Stomach (tissue), 8 donors: ENCODE measurements at regions not wholly inside any gene's neighbourhood (a gene's known extent, or its start where the extent isn't known, plus 50 kb on each side); places are given as distances from the start of the nearest gene placed in this dataset.

Source experiments
- DNase-seq, 2 donors: peaks; one replicate each; pipeline versions ENCODE4 v3.0.0 to v3.0.0-alpha.2; 2013 to 2019
- H3K27ac ChIP-seq, 5 donors: fragments of 200-600 bp in 4 of 5; sonication (generic) in 4 of 5; one replicate each; pipeline ENCODE4 v1.5.1; 2013 to 2019; ENCODE audit warnings: mild to moderate bottlenecking in 1 of 5, moderate library complexity in 1 of 5
- H3K27me3 ChIP-seq, 3 donors: fragments of 200-600 bp; sonication (generic); one replicate each; pipeline ENCODE4 v1.5.1; 2017 to 2019; ENCODE audit warnings: mixed run types in 1 of 3
- H3K36me3 ChIP-seq, 4 donors: fragments of 200-600 bp; sonication (generic); 1 replicate in 3 of 4; 2 replicates in 1 of 4; pipeline ENCODE4 v1.5.1; 2016 to 2019
- H3K4me1 ChIP-seq, 4 donors: fragments of 200-600 bp; sonication (generic); one replicate each; pipeline ENCODE4 v1.5.1; 2016 to 2019
- H3K4me3 ChIP-seq, 4 donors: fragments of 200-600 bp; sonication (generic) in 3 of 4; one replicate each; pipeline ENCODE4 v1.5.1; 2016 to 2019; ENCODE audit warnings: mild to moderate bottlenecking in 1 of 4
- H3K9me3 ChIP-seq, 4 donors: fragments of 200-600 bp; sonication (generic); one replicate each; pipeline ENCODE4 v1.5.1; 2016 to 2019
- EP300 ChIP-seq: sonication (generic); formaldehyde crosslinking; IDR thresholded peaks from one replicate; pipeline ENCODE4 v1.6.1; 2017; ENCODE audit warnings: antibody characterized with exemption
- POLR2A ChIP-seq, 4 donors: fragments of 450-650 bp; IDR thresholded peaks; one replicate each; pipeline ENCODE4 v1.6.1; 2016; ENCODE audit warnings: antibody characterized with exemption in 4 of 4, control low read depth in 2 of 4, mild to moderate bottlenecking in 1 of 4, moderate library complexity in 1 of 4
- POLR2AphosphoS5 ChIP-seq, 3 donors: sonication (generic); formaldehyde crosslinking; IDR thresholded peaks; one replicate each; pipeline ENCODE4 v1.6.1; 2016; ENCODE audit warnings: antibody characterized with exemption in 3 of 3
- WGBS, 5 donors: extraction: QIAGEN DNeasy Blood & Tissue Kit in 3 of 5; methylation state at CpG; one replicate each; pipeline versions ENCODE4 v1.1.5 to v1.1.7; 2013 to 2018; 5-methylcytosine and 5-hydroxymethylcytosine counted together
- intact Hi-C: fragments of 100-400 bp; cut with DNase I; formaldehyde crosslinking; loops from one replicate; pipeline ENCODE4 v1.15.1; 2023; ENCODE audit warnings: low total_unique reads
- TF ChIP-seq, protein P1 (sequence below), 7 experiments: fragments of 450-650 bp in 4 of 7; fragments of 200-600 bp in 3 of 7; sonication (generic) in 3 of 7; IDR thresholded peaks; one replicate each; pipeline ENCODE4 v1.5.1; 2016 to 2019; ENCODE audit warnings: antibody characterized with exemption in 7 of 7, control low read depth in 2 of 7, mild to moderate bottlenecking in 1 of 7
- donor health status: healthy with polysubstance abuse.
- donor health status: Bipolar disorder and iron deficiency.
- donor health status: healthy.

- TF ChIP-seq POLR2A (IDR thresholded peaks at IDR 0.05) (no peak), POLR2AphosphoS5 (IDR thresholded peaks at IDR 0.05) (no peak), EP300 (no peak)
- TF ChIP-seq, protein P1, sequence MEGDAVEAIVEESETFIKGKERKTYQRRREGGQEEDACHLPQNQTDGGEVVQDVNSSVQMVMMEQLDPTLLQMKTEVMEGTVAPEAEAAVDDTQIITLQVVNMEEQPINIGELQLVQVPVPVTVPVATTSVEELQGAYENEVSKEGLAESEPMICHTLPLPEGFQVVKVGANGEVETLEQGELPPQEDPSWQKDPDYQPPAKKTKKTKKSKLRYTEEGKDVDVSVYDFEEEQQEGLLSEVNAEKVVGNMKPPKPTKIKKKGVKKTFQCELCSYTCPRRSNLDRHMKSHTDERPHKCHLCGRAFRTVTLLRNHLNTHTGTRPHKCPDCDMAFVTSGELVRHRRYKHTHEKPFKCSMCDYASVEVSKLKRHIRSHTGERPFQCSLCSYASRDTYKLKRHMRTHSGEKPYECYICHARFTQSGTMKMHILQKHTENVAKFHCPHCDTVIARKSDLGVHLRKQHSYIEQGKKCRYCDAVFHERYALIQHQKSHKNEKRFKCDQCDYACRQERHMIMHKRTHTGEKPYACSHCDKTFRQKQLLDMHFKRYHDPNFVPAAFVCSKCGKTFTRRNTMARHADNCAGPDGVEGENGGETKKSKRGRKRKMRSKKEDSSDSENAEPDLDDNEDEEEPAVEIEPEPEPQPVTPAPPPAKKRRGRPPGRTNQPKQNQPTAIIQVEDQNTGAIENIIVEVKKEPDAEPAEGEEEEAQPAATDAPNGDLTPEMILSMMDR (IDR thresholded peaks at IDR 0.05): no peak
- Histone ChIP-seq H3K27ac (peak overlapping the region in 2 of 5 donors; percentile 23 to 25), H3K27me3 (no peaks in the 10 kb centered on the region), H3K4me3 (no peak overlapping the region), H3K36me3 (no peaks in the 10 kb centered on the region), H3K4me1 (peaks cover 0 to 13% (median 6%) of the 10 kb centered on the region in 4 donors), H3K9me3 (peaks cover 0 to 10% (median 0%) of the 10 kb centered on the region in 4 donors)
- intact Hi-C loops: no loop called here
- 71 to 89% (median 83%) methylated on average over 3 of the region's 3 CpGs for WGBS, 5 donors
- no peak for DNase-seq
These were observed 143.9 kb upstream of the TSC22D1 start for GRCh38 chr13:44719857-44720671.

GRCh38 chr13:44718467-44718866, 142.3 kb upstream of the TSC22D1 start:
- WGBS, 5 donors: 89 to 97% (median 91%) methylated on average over 4 of the region's 4 CpGs
- Histone ChIP-seq H3K27me3 (no peaks in the 10 kb centered on the region), H3K4me3 (no peak overlapping the region), H3K36me3 (no peaks in the 10 kb centered on the region), H3K9me3 (peaks cover 0 to 10% (median 0%) of the 10 kb centered on the region in 4 donors), H3K27ac (no peak overlapping the region), H3K4me1 (peaks cover 0 to 25% (median 13%) of the 10 kb centered on the region in 4 donors)
- no peak for DNase-seq
- intact Hi-C loops: no loop called here
- TF ChIP-seq EP300 (no peak), POLR2A (IDR thresholded peaks at IDR 0.05) (no peak), POLR2AphosphoS5 (IDR thresholded peaks at IDR 0.05) (no peak)
- TF ChIP-seq, protein P1 (IDR thresholded peaks at IDR 0.05): no peak

DNA sequence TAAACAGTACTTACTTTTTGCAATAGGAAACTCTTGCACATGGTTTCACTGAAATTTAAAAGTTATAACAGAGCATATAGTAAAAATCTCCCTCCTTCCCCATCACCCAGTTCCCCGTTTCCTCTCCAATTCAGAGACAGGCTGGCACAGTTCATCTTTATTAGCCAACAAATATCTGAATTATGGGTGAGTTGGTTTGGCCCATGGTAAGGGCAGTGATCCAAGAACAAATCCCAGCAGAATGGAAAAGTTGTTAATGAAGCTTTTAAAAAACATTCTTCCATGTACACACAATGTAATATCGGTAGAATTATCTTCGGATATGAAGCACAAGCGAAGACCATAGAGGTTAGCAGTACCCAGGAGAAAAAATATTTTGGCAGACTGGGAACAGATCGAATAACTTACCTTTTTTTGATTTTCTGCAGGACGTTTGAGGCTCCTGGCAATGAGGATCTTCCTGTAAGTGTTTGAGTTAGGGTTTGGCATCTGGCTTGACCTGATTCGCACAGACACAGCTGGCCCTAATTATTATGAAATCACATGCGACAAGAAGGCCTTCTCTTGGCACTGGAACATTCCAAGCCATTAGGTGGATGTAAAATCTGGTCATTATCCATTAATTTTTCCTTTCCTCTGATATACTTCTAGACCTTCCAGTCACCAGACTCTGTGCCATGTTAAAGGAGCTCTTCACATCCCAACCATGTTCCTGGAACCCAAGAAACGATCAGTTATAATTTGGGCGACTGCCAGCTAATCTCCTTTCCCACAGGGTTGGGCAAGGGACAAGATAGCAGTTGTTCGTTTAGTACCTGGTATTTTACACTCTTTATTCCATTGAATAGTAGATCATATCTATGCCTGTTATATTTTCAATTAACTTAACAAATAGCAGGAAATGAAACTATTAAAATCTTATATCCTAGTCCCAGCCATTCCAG, 139.4 kb upstream of the TSC22D1 start:
- TF ChIP-seq, protein P1 (IDR thresholded peaks at IDR 0.05): no peak
- TF ChIP-seq POLR2A (IDR thresholded peaks at IDR 0.05) (no peak), EP300 (no peak), POLR2AphosphoS5 (IDR thresholded peaks at IDR 0.05) (no peak)
- intact Hi-C loops: no loop called here
- Histone ChIP-seq H3K27me3 (no peaks in the 10 kb centered on the region), H3K36me3 (no peaks in the 10 kb centered on the region), H3K9me3 (no peaks in the 10 kb centered on the region), H3K4me3 (no peak overlapping the region), H3K4me1 (peaks cover 0 to 25% (median 13%) of the 10 kb centered on the region in 4 donors), H3K27ac (peak overlapping the region in 1 of 5 donors; percentile 56)
- WGBS, 5 donors: 43 to 63% (median 58%) methylated on average over 11 of the region's 11 CpGs
- DNase-seq: no peak

DNA sequence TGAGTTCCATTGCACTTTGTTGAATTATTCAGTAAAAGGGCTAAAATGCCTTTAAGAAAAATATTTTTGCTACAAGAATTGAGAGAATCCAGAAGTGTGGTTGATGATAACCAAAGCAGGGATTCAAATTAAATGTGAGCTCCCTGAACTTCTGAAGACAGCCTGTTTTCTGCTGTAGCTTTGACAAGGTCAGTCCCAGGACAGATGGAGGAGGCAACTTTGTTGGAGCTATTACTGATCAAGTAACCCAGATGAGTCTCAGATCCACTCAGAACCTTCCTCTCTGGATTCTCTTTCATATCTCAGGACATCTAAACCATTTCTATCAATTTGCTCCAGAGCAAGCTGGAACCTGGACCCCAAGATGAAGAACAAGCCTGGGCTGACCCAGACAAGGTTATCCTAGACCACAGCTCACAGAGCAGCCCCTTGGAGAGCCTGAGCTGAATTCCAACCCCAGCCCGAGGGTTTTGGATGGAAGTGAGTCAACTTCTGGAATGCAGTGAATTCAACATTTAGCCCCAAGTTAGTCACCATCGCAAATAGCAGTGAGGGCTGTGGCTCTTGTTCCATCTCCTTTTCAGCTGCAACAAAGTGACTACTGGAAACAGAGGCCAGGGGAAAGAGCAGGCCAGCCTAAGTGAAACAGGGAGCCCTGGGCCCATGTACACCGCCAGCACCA, 137.8 kb upstream of the TSC22D1 start:
- WGBS, 5 donors: 56 to 80% (median 78%) methylated on average over 3 of the region's 3 CpGs
- H3K27ac ChIP-seq: peak overlapping the region in 1 of 5 donors; percentile 56
- H3K4me1 ChIP-seq: peaks cover 0 to 18% (median 13%) of the 10 kb centered on the region in 4 donors
- no peaks in the 10 kb centered on the region for H3K9me3 ChIP-seq
- H3K4me3 ChIP-seq: no peak overlapping the region
- no peaks in the 10 kb centered on the region for H3K36me3 ChIP-seq
- TF ChIP-seq EP300 (no peak), POLR2AphosphoS5 (IDR thresholded peaks at IDR 0.05) (no peak), POLR2A (IDR thresholded peaks at IDR 0.05) (no peak)
- TF ChIP-seq, protein P1 (IDR thresholded peaks at IDR 0.05): no peak
- no peak for DNase-seq
- intact Hi-C loops: no loop called here
- H3K27me3 ChIP-seq: no peaks in the 10 kb centered on the region
